PC-3 (cell line): ENCODE measurements at regions not wholly inside any gene's neighbourhood (a gene's known extent, or its start where the extent isn't known, plus 50 kb on each side); places are given as distances from the start of the nearest gene placed in this dataset.

Experiments used
- EZH2 ChIP-seq: fragments of 300-600 bp; sonication (generic); IDR thresholded peaks from one replicate; pipeline ENCODE4 v1.6.1; 2017; ENCODE audit warnings: antibody characterized with exemption, mild to moderate bottlenecking, low read length; ENCODE audit not compliant: unreplicated experiment
- TF ChIP-seq, protein P1 (sequence below): fragments of 300-600 bp; sonication (generic); conservative IDR thresholded peaks from 2 replicates; pipeline ENCODE4 v1.5.1; 2017; ENCODE audit warnings: antibody characterized with exemption, low read depth, mild to moderate bottlenecking, low read length

DNA sequence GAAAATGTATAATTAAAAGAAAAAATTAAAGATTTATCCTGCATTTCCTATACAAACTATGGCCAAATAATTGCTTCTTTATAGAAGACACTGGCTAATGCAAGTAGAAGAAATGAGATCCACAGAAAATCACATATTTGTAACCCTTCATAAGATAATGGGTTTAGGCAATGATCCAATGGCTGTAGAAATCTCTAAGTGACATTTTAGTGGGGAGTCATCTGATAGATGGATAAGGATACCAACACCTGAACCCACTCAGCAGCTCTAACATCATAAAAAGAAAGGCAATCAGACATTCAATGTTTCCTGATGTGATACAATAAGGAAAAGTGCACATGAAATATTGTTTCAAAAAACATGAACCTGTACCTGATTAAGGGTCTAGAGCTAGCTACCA lies 297.5 kb downstream of the CXCL12 start:
- TF ChIP-seq, protein P1, sequence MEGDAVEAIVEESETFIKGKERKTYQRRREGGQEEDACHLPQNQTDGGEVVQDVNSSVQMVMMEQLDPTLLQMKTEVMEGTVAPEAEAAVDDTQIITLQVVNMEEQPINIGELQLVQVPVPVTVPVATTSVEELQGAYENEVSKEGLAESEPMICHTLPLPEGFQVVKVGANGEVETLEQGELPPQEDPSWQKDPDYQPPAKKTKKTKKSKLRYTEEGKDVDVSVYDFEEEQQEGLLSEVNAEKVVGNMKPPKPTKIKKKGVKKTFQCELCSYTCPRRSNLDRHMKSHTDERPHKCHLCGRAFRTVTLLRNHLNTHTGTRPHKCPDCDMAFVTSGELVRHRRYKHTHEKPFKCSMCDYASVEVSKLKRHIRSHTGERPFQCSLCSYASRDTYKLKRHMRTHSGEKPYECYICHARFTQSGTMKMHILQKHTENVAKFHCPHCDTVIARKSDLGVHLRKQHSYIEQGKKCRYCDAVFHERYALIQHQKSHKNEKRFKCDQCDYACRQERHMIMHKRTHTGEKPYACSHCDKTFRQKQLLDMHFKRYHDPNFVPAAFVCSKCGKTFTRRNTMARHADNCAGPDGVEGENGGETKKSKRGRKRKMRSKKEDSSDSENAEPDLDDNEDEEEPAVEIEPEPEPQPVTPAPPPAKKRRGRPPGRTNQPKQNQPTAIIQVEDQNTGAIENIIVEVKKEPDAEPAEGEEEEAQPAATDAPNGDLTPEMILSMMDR, result no peak
- no peak for TF ChIP-seq EZH2
